IMR-90 (cell line): ENCODE measurements at regions not wholly inside any gene's neighbourhood (a gene's known extent, or its start where the extent isn't known, plus 50 kb on each side); places are given as distances from the start of the nearest gene placed in this dataset.

Experiments used
- ATAC-seq: fragments of 200-7000 bp; cut with Tn5 transposase; 2 replicates; pipeline ENCODE4 v1.9.1; 2020; ENCODE audit warnings: low read depth, mild to moderate bottlenecking, moderate library complexity
- BruUV-seq: library from RNA; stranded (reverse); fragments of 400-500 nt; replicated peaks from 2 replicates; lab custom pipeline; 2021; lab: Mats Ljungman, UMichigan
- CTCF ChIA-PET: fragments of 300-600 bp; formaldehyde crosslinking; extraction: SDS; loops from one replicate; lab custom pipeline; 2021; ENCODE audit warnings: antibody characterized with exemption; lab: Yijun Ruan, JAX
- POLR2A ChIA-PET: fragments of 300-600 bp; sonication (Branson Sonifier 250); formaldehyde crosslinking; loops from one replicate; lab custom pipeline; 2022; ENCODE audit warnings: antibody characterized with exemption; ENCODE audit not compliant: unreplicated experiment; lab: Charles Lee
- DNase-seq: peaks from one replicate; pipeline ENCODE4 v3.0.0; 2013
- H2AFZ ChIP-seq: replicated peaks from 2 replicates; pipeline ENCODE3; 2013; ENCODE audit warnings: low read length, mild to moderate bottlenecking; ENCODE audit not compliant: poor library complexity
- H2AK5ac ChIP-seq: 2 replicates; pipeline ENCODE4 v1.6.1; 2013; ENCODE audit warnings: low read depth, low read length, inconsistent platforms
- H2AK9ac ChIP-seq: replicated peaks from 2 replicates; pipeline ENCODE3; 2013; ENCODE audit warnings: mild to moderate bottlenecking, low read depth, low read length, moderate library complexity; ENCODE audit not compliant: poor library complexity
- H2BK120ac ChIP-seq: 2 replicates; pipeline ENCODE4 v1.6.1; 2013; ENCODE audit warnings: low read depth, low read length, inconsistent platforms
- H2BK15ac ChIP-seq: 3 replicates; pipeline ENCODE4 v1.6.1; 2013; ENCODE audit warnings: low read depth, low read length, inconsistent platforms
- H2BK20ac ChIP-seq: 2 replicates; pipeline ENCODE4 v1.6.1; 2013; ENCODE audit warnings: low read depth, mild to moderate bottlenecking, inconsistent platforms, low read length, moderate library complexity
- H2BK5ac ChIP-seq: 2 replicates; pipeline ENCODE4 v1.6.1; 2013; ENCODE audit warnings: mild to moderate bottlenecking, low read depth, low read length, inconsistent platforms; ENCODE audit not compliant: poor library complexity, severe bottlenecking
- H3K14ac ChIP-seq: replicated peaks from 2 replicates; pipeline ENCODE4 v1.6.1; 2013; ENCODE audit warnings: low read depth, low read length, inconsistent platforms
- H3K18ac ChIP-seq: 2 replicates; pipeline ENCODE4 v1.6.1; 2013; ENCODE audit warnings: low read depth, low read length, control low read depth
- H3K23ac ChIP-seq: 2 replicates; pipeline ENCODE4 v1.6.1; 2013; ENCODE audit warnings: low read depth, low read length, inconsistent platforms
- H3K27ac ChIP-seq: 2 replicates; pipeline ENCODE4 v1.5.1; 2013; ENCODE audit warnings: mild to moderate bottlenecking, control low read depth, low read length; ENCODE audit not compliant: insufficient read depth
- H3K27me3 ChIP-seq: 2 replicates; pipeline ENCODE4 v1.6.1; 2013; ENCODE audit warnings: low read length; ENCODE audit not compliant: control insufficient read depth, insufficient read depth
- H3K36me3 ChIP-seq: 2 replicates; pipeline ENCODE4 v1.6.1; 2013; ENCODE audit warnings: low read length, mixed read lengths; ENCODE audit not compliant: control insufficient read depth, insufficient read depth
- H3K4ac ChIP-seq: 2 replicates; pipeline ENCODE4 v1.6.1; 2013; ENCODE audit warnings: low read depth, low read length, inconsistent platforms
- H3K4me1 ChIP-seq: 2 replicates; pipeline ENCODE4 v1.6.1; 2013; ENCODE audit warnings: low read length, mixed read lengths; ENCODE audit not compliant: control insufficient read depth, insufficient read depth
- H3K4me2 ChIP-seq: 2 replicates; pipeline ENCODE4 v1.6.1; 2013; ENCODE audit warnings: low read depth, mild to moderate bottlenecking, control low read depth, low read length, moderate library complexity
- H3K4me3 ChIP-seq: 2 replicates; pipeline ENCODE4 v1.5.1; 2013; ENCODE audit warnings: low read depth, mild to moderate bottlenecking, control low read depth, low read length, moderate library complexity; ENCODE audit not compliant: insufficient read depth
- H3K56ac ChIP-seq: 2 replicates; pipeline ENCODE4 v1.6.1; 2013; ENCODE audit warnings: low read length, inconsistent platforms; ENCODE audit not compliant: insufficient read depth; ENCODE audit errors: extremely low read depth
- H3K79me1 ChIP-seq, 2 experiments: 2 replicates each; pipeline ENCODE4 v1.6.1; 2013; ENCODE audit warnings: low read length in 2 of 2, inconsistent platforms in 1 of 2, low read depth in 1 of 2
- H3K9ac ChIP-seq: 2 replicates; pipeline ENCODE4 v1.6.1; 2013; ENCODE audit warnings: low read depth, low read length, control low read depth
- H3K9me1 ChIP-seq: 2 replicates; pipeline ENCODE4 v1.6.1; 2013; ENCODE audit warnings: low read length, inconsistent platforms; ENCODE audit not compliant: insufficient read depth
- H3K9me3 ChIP-seq: 2 replicates; pipeline ENCODE4 v1.6.1; 2013; ENCODE audit warnings: low read length; ENCODE audit not compliant: control insufficient read depth, insufficient read depth
- H4K20me1 ChIP-seq: 2 replicates; pipeline ENCODE4 v1.6.1; 2013; ENCODE audit warnings: low read length, inconsistent platforms; ENCODE audit not compliant: insufficient read depth
- H4K5ac ChIP-seq: 2 replicates; pipeline ENCODE4 v1.6.1; 2013; ENCODE audit warnings: mild to moderate bottlenecking, low read depth, low read length, control low read depth
- H4K8ac ChIP-seq, 2 experiments: 2 replicates each; pipeline ENCODE4 v1.6.1; 2013; ENCODE audit warnings: low read depth in 2 of 2, low read length in 2 of 2, control low read depth in 1 of 2, inconsistent platforms in 1 of 2
- H4K91ac ChIP-seq: 2 replicates; pipeline ENCODE4 v1.6.1; 2013; ENCODE audit warnings: low read depth, low read length, inconsistent platforms; ENCODE audit not compliant: insufficient read depth
- CEBPB ChIP-seq: IDR thresholded peaks from 2 replicates; pipeline ENCODE4 v1.6.1; 2012; ENCODE audit warnings: low read depth, low read length, improper control_type of control experiment
- POLR2A ChIP-seq: IDR thresholded peaks from 2 replicates; pipeline ENCODE4 v1.6.1; 2012; ENCODE audit warnings: mild to moderate bottlenecking, low read depth, low read length
- RCOR1 ChIP-seq: IDR thresholded peaks from 2 replicates; pipeline ENCODE4 v1.6.1; 2012; ENCODE audit warnings: mild to moderate bottlenecking, low read length, improper control_type of control experiment; ENCODE audit not compliant: insufficient replicate concordance
- RFX5 ChIP-seq: IDR thresholded peaks from 2 replicates; pipeline ENCODE4 v1.8.0; 2012; ENCODE audit warnings: low read depth, mild to moderate bottlenecking, low read length, moderate library complexity
- SMC3 ChIP-seq: fragments of 150-350 bp; IDR thresholded peaks from 2 replicates; pipeline ENCODE4 v1.6.1; 2016; ENCODE audit warnings: low read depth, mild to moderate bottlenecking, antibody characterized with exemption, low read length, moderate library complexity
- USF2 ChIP-seq: fragments of 150-350 bp; IDR thresholded peaks from 2 replicates; pipeline ENCODE4 v1.6.1; 2017; ENCODE audit warnings: mild to moderate bottlenecking, antibody characterized with exemption, low read length, low read depth
- WGBS, 2 experiments: methylation state at CpG; one replicate each; pipeline versions ENCODE4 v1.1.5 to v1.1.7; 2013; ENCODE audit warnings: missing lambda C conversion rate in 2 of 2; ENCODE audit not compliant: insufficient read length in 1 of 2; ENCODE audit errors: extremely low coverage in 2 of 2; 5-methylcytosine and 5-hydroxymethylcytosine counted together
- dilution Hi-C: fragments of 300-500 bp; cut with HindIII; formaldehyde crosslinking; loops from one replicate; pipeline ENCODE4 v1.14.3; 2018; ENCODE audit warnings: low sequenced_read_pairs; ENCODE audit not compliant: unreplicated experiment
- in situ Hi-C: fragments of 300-500 bp; cut with MboI; formaldehyde crosslinking; loops from 3 replicates; pipeline ENCODE4 v1.14.3; 2019; ENCODE audit warnings: low sequenced_read_pairs, inconsistent platforms, mixed read lengths
- intact Hi-C: fragments of 100-400 bp; cut with micrococcal nuclease; formaldehyde crosslinking; loops from 2 replicates; pipeline ENCODE4 v1.10.0; 2022

GRCh38 chr6:90428514-90428913, 131.9 kb upstream of the BACH2 start:
- dilution Hi-C loops (no loop called here), intact Hi-C loops (no loop called here), in situ Hi-C loops (no loop called here)
- Histone ChIP-seq H3K4me3 (no peak overlapping the region), H4K20me1 (no peaks in the 10 kb centered on the region), H3K4me1 (no peaks in the 10 kb centered on the region), H2AK9ac (no peak overlapping the region), H3K4ac (no peak overlapping the region), H3K14ac (no peak overlapping the region), H4K5ac (no peak overlapping the region), H3K79me1 (no peaks in the 10 kb centered on the region), H4K8ac (no peak overlapping the region), H2BK120ac (no peak overlapping the region), H3K9ac (no peak overlapping the region), H3K27me3 (no peaks in the 10 kb centered on the region), H3K56ac (no peak overlapping the region), H3K23ac (no peak overlapping the region), H2AK5ac (no peak overlapping the region), H2AFZ (no peak overlapping the region), H3K9me3 (no peaks in the 10 kb centered on the region), H3K4me2 (no peak overlapping the region), H2BK20ac (no peak overlapping the region), H3K27ac (no peak overlapping the region), H3K36me3 (no peaks in the 10 kb centered on the region), H2BK15ac (no peak overlapping the region), H3K18ac (no peak overlapping the region), H2BK5ac (no peak overlapping the region), H4K91ac (no peak overlapping the region), H3K9me1 (no peaks in the 10 kb centered on the region)
- DNase-seq (no peak), ATAC-seq (no peak)
- TF ChIP-seq SMC3 = no peak
- no peak for TF ChIP-seq RCOR1
- no peak for TF ChIP-seq USF2
- no peak for TF ChIP-seq POLR2A
- no peak for TF ChIP-seq RFX5
- TF ChIP-seq CEBPB = no peak
- BruUV-seq = no TSS peak
- POLR2A ChIA-PET = no interaction called here
- no CpG with 5 or more reads among the region's 1 CpG for WGBS, 2 experiments
- CTCF ChIA-PET = no interaction called here
